Esophagus muscularis mucosa (tissue), 3 donors: ENCODE measurements at regions not wholly inside any gene's neighbourhood (a gene's known extent, or its start where the extent isn't known, plus 50 kb on each side); places are given as distances from the start of the nearest gene placed in this dataset.

ENCODE experiments used
- CTCF ChIP-seq, 3 experiments: fragments of 200-600 bp in 2 of 3; fragments of 450-650 bp in 1 of 3; sonication (generic) in 2 of 3; IDR thresholded peaks; one replicate each; pipeline ENCODE4 v1.5.1; 2017 to 2019; ENCODE audit warnings: antibody characterized with exemption in 3 of 3, mild to moderate bottlenecking in 2 of 3, moderate library complexity in 1 of 3
- POLR2A ChIP-seq: fragments of 450-650 bp; IDR thresholded peaks from one replicate; pipeline ENCODE4 v1.6.1; 2017; ENCODE audit warnings: antibody characterized with exemption, moderate library complexity, mild to moderate bottlenecking, low read depth

DNA sequence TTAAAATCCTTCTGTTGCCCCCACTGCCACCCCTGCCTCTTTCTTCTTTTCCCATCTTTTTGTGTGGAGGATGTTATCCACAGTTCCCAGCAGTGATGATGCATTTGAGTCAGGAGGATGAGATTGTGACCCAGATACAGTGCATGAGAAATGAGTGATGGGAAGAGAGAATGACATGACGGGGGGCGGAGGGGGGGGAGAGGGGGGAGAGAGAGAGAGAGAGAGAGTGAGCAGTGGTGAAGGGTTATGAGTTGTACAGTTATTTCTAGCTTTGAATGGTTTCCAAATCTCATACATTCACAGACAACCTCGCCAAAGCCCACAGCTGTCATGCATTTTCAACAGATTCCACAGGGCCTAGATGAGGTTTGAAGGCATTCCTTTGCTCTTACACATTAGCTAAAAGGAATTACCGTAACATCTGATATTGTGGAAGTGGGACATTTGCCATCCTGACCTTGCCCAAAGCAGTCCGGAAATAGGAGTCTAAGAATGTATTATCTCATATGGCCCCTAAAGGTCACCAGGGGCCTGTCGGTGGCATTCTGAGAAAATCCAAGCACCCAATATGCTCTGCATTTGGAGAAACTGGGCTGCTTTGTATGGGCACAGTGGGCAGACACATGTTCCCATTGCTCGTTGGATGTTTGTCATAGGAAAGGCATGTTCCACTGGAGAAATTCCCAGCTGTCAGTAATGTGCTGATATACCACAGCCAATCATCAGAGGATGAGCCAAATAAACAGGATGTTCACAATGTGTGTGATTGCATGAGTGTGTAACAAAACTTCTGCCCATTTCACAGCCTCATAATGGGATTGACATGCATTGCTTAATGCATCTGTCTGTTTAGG is 435.8 kb downstream of the SPRY1 start:
- TF ChIP-seq POLR2A (no peak), CTCF (IDR thresholded peaks at IDR 0.05) (no peak)
